Neural progenitor cell (in vitro differentiated cells): ENCODE measurements at regions not wholly inside any gene's neighbourhood (a gene's known extent, or its start where the extent isn't known, plus 50 kb on each side); places are given as distances from the start of the nearest gene placed in this dataset.

Experiments
- CTCF ChIP-seq: fragments of 200-600 bp; sonication (generic); IDR thresholded peaks from 2 replicates; pipeline ENCODE4 v1.5.1; 2017; ENCODE audit warnings: antibody characterized with exemption, mild to moderate bottlenecking
- EZH2phosphoT487 ChIP-seq: fragments of 200-600 bp; sonication (generic); IDR thresholded peaks from 2 replicates; pipeline ENCODE4 v1.6.1; 2017; ENCODE audit warnings: antibody characterized with exemption

- TF ChIP-seq CTCF, result no peak
- no peak for TF ChIP-seq EZH2phosphoT487
These were observed 384.4 kb upstream of the CAMK1G start for GRCh38 chr1:209198961-209199750.
